CD1c-positive myeloid dendritic cell (primary cell): ENCODE measurements at regions not wholly inside any gene's neighbourhood (a gene's known extent, or its start where the extent isn't known, plus 50 kb on each side); places are given as distances from the start of the nearest gene placed in this dataset.

ENCODE experiments used
- DNase-seq: peaks from one replicate; pipeline ENCODE4 v3.0.0-alpha.2; 2016; ENCODE audit errors: extremely low spot score

GRCh38 chr12:107891967-107892366, 117.5 kb downstream of the ASCL4 start:
- DNase-seq = peak; percentile 29

- DNase-seq = no peak
Measured at GRCh38 chr12:107894589-107894988, 120.1 kb downstream of the ASCL4 start.

- no peak for DNase-seq
Measured at GRCh38 chr12:107895966-107896365, 121.5 kb downstream of the ASCL4 start.

GRCh38 chr12:107900588-107900987, 126.1 kb downstream of the ASCL4 start:
- DNase-seq = no peak

GRCh38 chr12:107903341-107904061, 129.0 kb downstream of the ASCL4 start:
- peak; percentile 57 for DNase-seq

GRCh38 chr12:107906707-107907106, 132.2 kb downstream of the ASCL4 start:
- DNase-seq = peak; percentile 20

- peak; percentile 75 for DNase-seq
Measured at GRCh38 chr12:107912421-107913004, 138.0 kb downstream of the ASCL4 start.

GRCh38 chr12:107914460-107914977, 140.0 kb downstream of the ASCL4 start:
- no peak for DNase-seq

GRCh38 chr12:107917912-107918800, 143.7 kb downstream of the ASCL4 start:
- no peak for DNase-seq

- no peak for DNase-seq
Measured at GRCh38 chr12:107921062-107921461, 146.6 kb downstream of the ASCL4 start.

GRCh38 chr12:107925125-107925524, 150.6 kb downstream of the ASCL4 start:
- DNase-seq = no peak

GRCh38 chr12:107929436-107929835, 154.9 kb downstream of the ASCL4 start:
- no peak for DNase-seq

- no peak for DNase-seq
Measured at GRCh38 chr12:107931761-107932160, 157.3 kb downstream of the ASCL4 start.

- no peak for DNase-seq
Measured at GRCh38 chr12:107938446-107938845, 163.9 kb downstream of the ASCL4 start.

- no peak for DNase-seq
Measured at GRCh38 chr12:107948391-107948945, 174.0 kb downstream of the ASCL4 start.

- no peak for DNase-seq
Measured at GRCh38 chr12:107951024-107951423, 176.5 kb downstream of the ASCL4 start.

GRCh38 chr12:107955966-107956643, 173.0 kb upstream of the WSCD2 start:
- DNase-seq = no peak

- no peak for DNase-seq
Measured at GRCh38 chr12:107957459-107957858, 171.6 kb upstream of the WSCD2 start.

- DNase-seq = no peak
Measured at GRCh38 chr12:107963635-107964034, 165.5 kb upstream of the WSCD2 start.

GRCh38 chr12:107967170-107967569, 161.9 kb upstream of the WSCD2 start:
- no peak for DNase-seq

- no peak for DNase-seq
Measured at GRCh38 chr12:107973950-107974349, 155.1 kb upstream of the WSCD2 start.
